ENCODE measurements at regions not wholly inside any gene's neighbourhood (a gene's known extent, or its start where the extent isn't known, plus 50 kb on each side); places are given as distances from the start of the nearest gene placed in this dataset.

DNA sequence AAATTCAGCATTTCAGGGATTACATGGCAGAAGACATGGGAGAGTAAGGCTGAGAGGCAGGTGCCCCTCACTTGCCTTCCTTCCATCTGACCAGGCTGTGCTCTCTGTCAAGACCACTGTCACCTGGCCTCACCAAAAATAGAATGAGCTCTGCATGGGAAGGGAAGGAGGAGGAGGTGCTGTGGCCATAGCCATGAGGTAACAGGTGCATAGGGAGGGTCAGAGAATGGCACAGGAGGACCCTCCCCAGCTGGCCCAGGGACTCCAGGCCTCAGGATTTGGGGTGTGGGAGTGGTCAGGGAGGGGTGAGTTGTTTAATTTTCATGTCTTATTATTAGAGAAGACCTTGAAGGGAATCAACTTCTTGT, 192.3 kb downstream of the FCRL5 start:
- TF ChIP-seq, protein P1, sequence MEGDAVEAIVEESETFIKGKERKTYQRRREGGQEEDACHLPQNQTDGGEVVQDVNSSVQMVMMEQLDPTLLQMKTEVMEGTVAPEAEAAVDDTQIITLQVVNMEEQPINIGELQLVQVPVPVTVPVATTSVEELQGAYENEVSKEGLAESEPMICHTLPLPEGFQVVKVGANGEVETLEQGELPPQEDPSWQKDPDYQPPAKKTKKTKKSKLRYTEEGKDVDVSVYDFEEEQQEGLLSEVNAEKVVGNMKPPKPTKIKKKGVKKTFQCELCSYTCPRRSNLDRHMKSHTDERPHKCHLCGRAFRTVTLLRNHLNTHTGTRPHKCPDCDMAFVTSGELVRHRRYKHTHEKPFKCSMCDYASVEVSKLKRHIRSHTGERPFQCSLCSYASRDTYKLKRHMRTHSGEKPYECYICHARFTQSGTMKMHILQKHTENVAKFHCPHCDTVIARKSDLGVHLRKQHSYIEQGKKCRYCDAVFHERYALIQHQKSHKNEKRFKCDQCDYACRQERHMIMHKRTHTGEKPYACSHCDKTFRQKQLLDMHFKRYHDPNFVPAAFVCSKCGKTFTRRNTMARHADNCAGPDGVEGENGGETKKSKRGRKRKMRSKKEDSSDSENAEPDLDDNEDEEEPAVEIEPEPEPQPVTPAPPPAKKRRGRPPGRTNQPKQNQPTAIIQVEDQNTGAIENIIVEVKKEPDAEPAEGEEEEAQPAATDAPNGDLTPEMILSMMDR (conservative IDR thresholded peaks at IDR 0.05 in 1 of 2, IDR thresholded peaks at IDR 0.05 in 1 of 2; ENCODE audit: extremely low read depth in 1 of 2, insufficient read depth in 1 of 2, low read depth in 1 of 2, low read length in 2 of 2) = no peak
- TF ChIP-seq EZH2 (IDR thresholded peaks at IDR 0.05; ENCODE audit: borderline replicate concordance, low read length) = no peak
